ENCODE measurements at regions not wholly inside any gene's neighbourhood (a gene's known extent, or its start where the extent isn't known, plus 50 kb on each side); places are given as distances from the start of the nearest gene placed in this dataset.

DNA sequence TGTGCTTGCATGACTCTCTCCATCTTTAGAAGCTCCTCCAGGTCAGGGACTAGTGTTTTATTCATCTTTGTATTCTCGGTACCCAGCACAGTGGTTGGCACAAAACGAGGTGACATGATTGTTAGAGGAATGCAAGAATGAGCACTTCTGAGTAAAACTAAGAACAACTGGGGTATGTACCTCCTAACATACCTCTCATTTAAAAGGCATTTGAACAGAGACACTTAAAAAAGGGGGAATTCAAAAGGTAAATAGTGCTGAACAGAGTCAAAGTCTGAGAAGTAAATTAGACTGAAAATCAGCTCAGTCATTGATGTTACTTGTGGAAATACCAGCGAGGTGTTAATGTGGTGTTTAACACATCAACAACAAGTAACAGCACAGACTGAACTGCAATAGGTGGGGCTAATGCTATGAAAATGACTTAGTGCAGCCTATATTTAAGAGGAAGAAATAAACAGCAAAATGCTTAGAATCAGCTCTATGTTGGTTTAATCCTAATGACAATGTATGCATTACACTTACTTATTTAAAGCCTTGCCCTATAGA is 102.4 kb downstream of the TMCO5A start:
- Histone ChIP-seq H3K4me3 (ENCODE audit: low read length in 2 of 2) (no peak overlapping the region), H3K4me1 (ENCODE audit: insufficient read depth, low read length) (no peaks in the 10 kb centered on the region), H3K9me3 (ENCODE audit: control insufficient read depth in 1 of 2, low read length in 2 of 2) (no peaks in the 10 kb centered on the region), H3K27ac (ENCODE audit: low read depth, low read length) (no peak overlapping the region), H3K36me3 (ENCODE audit: insufficient read depth, low read length) (no peaks in the 10 kb centered on the region), H3K27me3 (ENCODE audit: insufficient read depth, low read length) (no peaks in the 10 kb centered on the region)
- no peaks in the 10 kb centered on the region for H3K36me3 Mint-ChIP-seq
- no peak overlapping the region for H3K4me3 Mint-ChIP-seq
- DNase-seq = no peak
- CTCF ChIA-PET (ENCODE audit: partially characterized antibody) = interaction anchor here (1.1 kb wide), 1 partner anchor 15 kb away, joined by 3 read pairs; no protein-coding TSS in a partner anchor
- H3K4me1 Mint-ChIP-seq = no peaks in the 10 kb centered on the region
- H3K9me3 Mint-ChIP-seq = no peaks in the 10 kb centered on the region
- peaks cover 5 to 6% of the 10 kb centered on the region in 2 donors for H3K27me3 Mint-ChIP-seq
- intact Hi-C loops (cut with micrococcal nuclease) = no loop called here
- POLR2A ChIA-PET (ENCODE audit: partially characterized antibody) = no interaction called here
- no peak overlapping the region for H3K27ac Mint-ChIP-seq

DNA sequence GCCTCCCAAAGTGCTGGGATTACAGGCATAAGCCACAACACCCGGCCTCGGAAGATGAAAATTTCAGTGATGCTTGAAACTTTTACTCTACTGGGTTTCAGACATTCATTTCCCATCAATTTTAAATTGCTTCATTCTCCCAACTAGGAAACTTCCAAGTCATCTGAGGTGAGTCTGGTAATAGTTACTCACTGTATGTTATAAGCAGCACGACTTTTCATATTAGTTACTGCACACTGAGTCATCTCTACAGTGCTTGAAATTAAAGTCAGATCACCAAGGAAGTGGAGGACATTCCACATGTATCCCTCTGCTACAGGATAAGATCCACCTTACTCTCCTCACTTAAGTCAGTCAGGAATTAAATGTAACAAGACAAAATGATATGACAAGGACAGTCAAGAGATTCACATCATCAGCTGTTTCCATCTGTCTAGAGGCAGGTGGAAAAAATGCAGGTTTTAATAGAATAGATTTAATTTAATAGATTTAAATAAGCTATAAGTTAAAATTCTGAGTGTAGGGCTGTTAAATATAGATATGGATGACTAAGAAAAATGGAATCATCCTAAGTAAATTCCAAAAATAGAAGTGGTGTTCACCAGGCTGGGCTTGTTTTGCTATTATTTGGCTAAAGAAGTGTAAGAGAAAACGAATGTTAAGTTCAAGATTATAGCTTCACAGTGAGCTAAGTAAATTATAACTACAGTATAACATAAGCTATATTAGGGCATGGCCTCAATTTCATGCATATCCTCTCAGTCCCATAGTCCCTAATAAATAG is 104.4 kb downstream of the TMCO5A start:
- Histone ChIP-seq H3K36me3 (ENCODE audit: insufficient read depth, low read length) (no peaks in the 10 kb centered on the region), H3K4me3 (ENCODE audit: low read length in 2 of 2) (no peak overlapping the region), H3K27ac (ENCODE audit: low read depth, low read length) (no peak overlapping the region), H3K27me3 (ENCODE audit: insufficient read depth, low read length) (no peaks in the 10 kb centered on the region), H3K4me1 (ENCODE audit: insufficient read depth, low read length) (no peaks in the 10 kb centered on the region), H3K9me3 (ENCODE audit: control insufficient read depth in 1 of 2, low read length in 2 of 2) (no peaks in the 10 kb centered on the region)
- no peak for DNase-seq
- Mint-ChIP-seq H3K36me3 (no peaks in the 10 kb centered on the region), H3K4me1 (no peaks in the 10 kb centered on the region), H3K9me3 (peaks cover 0 to 2% (median 0%) of the 10 kb centered on the region in 8 donors), H3K27ac (no peak overlapping the region), H3K27me3 (peaks cover 5 to 8% of the 10 kb centered on the region in 2 donors), H3K4me3 (no peak overlapping the region)
- POLR2A ChIA-PET (ENCODE audit: partially characterized antibody) = no interaction called here
- intact Hi-C loops (cut with micrococcal nuclease) = no loop called here
- CTCF ChIA-PET (ENCODE audit: partially characterized antibody) = no interaction called here

GRCh38 chr15:38040615-38041014 is 106.2 kb downstream of the TMCO5A start:
- POLR2A ChIA-PET (ENCODE audit: partially characterized antibody) = no interaction called here
- Histone ChIP-seq H3K4me1 (ENCODE audit: insufficient read depth, low read length) (no peaks in the 10 kb centered on the region), H3K27ac (ENCODE audit: low read depth, low read length) (no peak overlapping the region), H3K9me3 (ENCODE audit: control insufficient read depth in 1 of 2, low read length in 2 of 2) (no peaks in the 10 kb centered on the region), H3K4me3 (ENCODE audit: low read length in 2 of 2) (no peak overlapping the region), H3K27me3 (ENCODE audit: insufficient read depth, low read length) (no peaks in the 10 kb centered on the region), H3K36me3 (ENCODE audit: insufficient read depth, low read length) (no peaks in the 10 kb centered on the region)
- no peaks in the 10 kb centered on the region for H3K4me1 Mint-ChIP-seq
- intact Hi-C loops (cut with micrococcal nuclease) = no loop called here
- CTCF ChIA-PET (ENCODE audit: partially characterized antibody) = no interaction called here
- H3K27ac Mint-ChIP-seq = no peak overlapping the region
- H3K4me3 Mint-ChIP-seq = no peak overlapping the region
- DNase-seq = no peak
- H3K27me3 Mint-ChIP-seq = peaks cover 5 to 6% of the 10 kb centered on the region in 2 donors
- H3K36me3 Mint-ChIP-seq = no peaks in the 10 kb centered on the region
- H3K9me3 Mint-ChIP-seq = peaks cover 0 to 2% (median 0%) of the 10 kb centered on the region in 8 donors

- ChIA-PET CTCF (ENCODE audit: partially characterized antibody) (no interaction called here), POLR2A (ENCODE audit: partially characterized antibody) (no interaction called here)
- H3K4me3 Mint-ChIP-seq = no peak overlapping the region
- no peak overlapping the region for H3K27ac ChIP-seq (ENCODE audit: low read depth, low read length)
- no peaks in the 10 kb centered on the region for H3K9me3 ChIP-seq (ENCODE audit: control insufficient read depth in 1 of 2, low read length in 2 of 2)
- no peaks in the 10 kb centered on the region for H3K4me1 Mint-ChIP-seq
- H3K9me3 Mint-ChIP-seq = peaks cover 0 to 2% (median 0%) of the 10 kb centered on the region in 8 donors
- intact Hi-C loops (cut with micrococcal nuclease) = no loop called here
- no peaks in the 10 kb centered on the region for H3K27me3 ChIP-seq (ENCODE audit: insufficient read depth, low read length)
- H3K36me3 ChIP-seq (ENCODE audit: insufficient read depth, low read length) = no peaks in the 10 kb centered on the region
- H3K36me3 Mint-ChIP-seq = no peaks in the 10 kb centered on the region
- peaks cover 2% of the 10 kb centered on the region in 2 donors for H3K27me3 Mint-ChIP-seq
- no peak for DNase-seq
- H3K4me1 ChIP-seq (ENCODE audit: insufficient read depth, low read length) = no peaks in the 10 kb centered on the region
- H3K4me3 ChIP-seq (ENCODE audit: low read length in 2 of 2) = no peak overlapping the region
- H3K27ac Mint-ChIP-seq = no peak overlapping the region
Observed at GRCh38 chr15:38041576-38041975, 107.1 kb downstream of the TMCO5A start.

DNA sequence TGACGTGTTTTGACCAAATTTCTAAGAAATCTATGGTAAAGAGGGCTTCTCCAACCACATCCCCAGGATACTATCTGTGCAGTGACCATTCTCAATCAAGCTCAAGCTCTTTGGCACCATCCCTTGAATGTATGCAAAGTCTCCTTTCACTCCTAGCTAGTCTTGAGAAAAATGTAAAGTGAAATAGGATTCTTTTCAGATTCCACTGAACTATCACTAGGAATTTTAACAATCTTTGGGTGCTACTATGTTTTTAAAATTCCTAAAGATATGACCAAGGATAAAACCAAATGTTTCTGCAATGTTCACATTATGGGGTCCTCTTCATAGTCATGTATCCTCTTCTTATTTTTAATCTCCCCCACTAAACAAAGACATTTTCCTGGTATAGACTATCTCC is 107.8 kb downstream of the TMCO5A start:
- H3K9me3 ChIP-seq (ENCODE audit: control insufficient read depth in 1 of 2, low read length in 2 of 2) = no peaks in the 10 kb centered on the region
- DNase-seq = no peak
- Mint-ChIP-seq H3K36me3 (no peaks in the 10 kb centered on the region), H3K4me3 (no peak overlapping the region), H3K9me3 (peaks cover 0 to 2% (median 0%) of the 10 kb centered on the region in 8 donors), H3K27ac (no peak overlapping the region), H3K4me1 (no peaks in the 10 kb centered on the region), H3K27me3 (peaks cover 0 to 2% of the 10 kb centered on the region in 2 donors)
- H3K36me3 ChIP-seq (ENCODE audit: insufficient read depth, low read length) = no peaks in the 10 kb centered on the region
- H3K27me3 ChIP-seq (ENCODE audit: insufficient read depth, low read length) = no peaks in the 10 kb centered on the region
- no peak overlapping the region for H3K4me3 ChIP-seq (ENCODE audit: low read length in 2 of 2)
- no peaks in the 10 kb centered on the region for H3K4me1 ChIP-seq (ENCODE audit: insufficient read depth, low read length)
- H3K27ac ChIP-seq (ENCODE audit: low read depth, low read length) = no peak overlapping the region
- ChIA-PET CTCF (ENCODE audit: partially characterized antibody) (no interaction called here), POLR2A (ENCODE audit: partially characterized antibody) (no interaction called here)
- intact Hi-C loops (cut with micrococcal nuclease) = no loop called here

DNA sequence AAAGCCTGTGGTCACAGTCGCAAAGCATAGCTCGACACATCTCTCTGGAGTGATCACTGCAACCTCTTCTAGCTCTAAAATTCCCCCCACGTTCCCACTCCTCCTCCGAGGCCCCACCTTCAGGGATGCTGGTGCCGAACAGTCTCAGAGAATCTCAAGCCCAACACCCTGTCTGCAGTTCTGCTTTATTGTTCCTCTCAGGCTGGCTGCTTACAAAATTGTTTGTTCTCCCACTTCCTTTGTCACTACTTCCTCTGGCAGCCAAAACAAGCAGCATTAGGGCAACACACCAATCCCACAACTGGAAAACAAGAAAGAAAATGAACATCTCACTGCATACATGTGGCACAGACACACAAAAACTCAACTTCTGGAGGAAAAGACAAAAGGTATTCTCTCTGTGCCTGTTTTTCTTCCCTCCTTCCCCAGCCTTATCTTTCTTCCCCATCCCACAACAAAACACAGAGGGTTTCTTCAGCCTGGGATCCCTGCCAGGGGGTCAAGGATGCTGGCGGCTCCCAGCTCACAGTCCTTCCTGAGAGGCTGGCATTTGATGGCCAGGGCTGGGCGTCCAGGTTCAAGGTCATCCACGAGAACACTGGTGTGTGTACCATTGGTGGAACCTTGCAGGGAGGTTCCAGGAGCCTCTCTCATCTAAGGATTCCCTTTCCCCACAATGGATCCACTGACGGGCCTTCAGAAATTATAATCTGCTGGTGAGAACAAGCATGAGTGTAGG is 108.4 kb downstream of the TMCO5A start:
- peaks cover 0 to 2% of the 10 kb centered on the region in 2 donors for H3K27me3 Mint-ChIP-seq
- H3K4me3 Mint-ChIP-seq = no peak overlapping the region
- H3K4me3 ChIP-seq (ENCODE audit: low read length in 2 of 2) = no peak overlapping the region
- H3K27me3 ChIP-seq (ENCODE audit: insufficient read depth, low read length) = no peaks in the 10 kb centered on the region
- CTCF ChIA-PET (ENCODE audit: partially characterized antibody) = no interaction called here
- no peak for DNase-seq
- H3K4me1 Mint-ChIP-seq = no peaks in the 10 kb centered on the region
- H3K36me3 Mint-ChIP-seq = no peaks in the 10 kb centered on the region
- no peaks in the 10 kb centered on the region for H3K4me1 ChIP-seq (ENCODE audit: insufficient read depth, low read length)
- no peak overlapping the region for H3K27ac Mint-ChIP-seq
- POLR2A ChIA-PET (ENCODE audit: partially characterized antibody) = no interaction called here
- no peak overlapping the region for H3K27ac ChIP-seq (ENCODE audit: low read depth, low read length)
- H3K9me3 ChIP-seq (ENCODE audit: control insufficient read depth in 1 of 2, low read length in 2 of 2) = no peaks in the 10 kb centered on the region
- intact Hi-C loops (cut with micrococcal nuclease) = no loop called here
- H3K36me3 ChIP-seq (ENCODE audit: insufficient read depth, low read length) = no peaks in the 10 kb centered on the region
- H3K9me3 Mint-ChIP-seq = peaks cover 0 to 2% (median 0%) of the 10 kb centered on the region in 8 donors

DNA sequence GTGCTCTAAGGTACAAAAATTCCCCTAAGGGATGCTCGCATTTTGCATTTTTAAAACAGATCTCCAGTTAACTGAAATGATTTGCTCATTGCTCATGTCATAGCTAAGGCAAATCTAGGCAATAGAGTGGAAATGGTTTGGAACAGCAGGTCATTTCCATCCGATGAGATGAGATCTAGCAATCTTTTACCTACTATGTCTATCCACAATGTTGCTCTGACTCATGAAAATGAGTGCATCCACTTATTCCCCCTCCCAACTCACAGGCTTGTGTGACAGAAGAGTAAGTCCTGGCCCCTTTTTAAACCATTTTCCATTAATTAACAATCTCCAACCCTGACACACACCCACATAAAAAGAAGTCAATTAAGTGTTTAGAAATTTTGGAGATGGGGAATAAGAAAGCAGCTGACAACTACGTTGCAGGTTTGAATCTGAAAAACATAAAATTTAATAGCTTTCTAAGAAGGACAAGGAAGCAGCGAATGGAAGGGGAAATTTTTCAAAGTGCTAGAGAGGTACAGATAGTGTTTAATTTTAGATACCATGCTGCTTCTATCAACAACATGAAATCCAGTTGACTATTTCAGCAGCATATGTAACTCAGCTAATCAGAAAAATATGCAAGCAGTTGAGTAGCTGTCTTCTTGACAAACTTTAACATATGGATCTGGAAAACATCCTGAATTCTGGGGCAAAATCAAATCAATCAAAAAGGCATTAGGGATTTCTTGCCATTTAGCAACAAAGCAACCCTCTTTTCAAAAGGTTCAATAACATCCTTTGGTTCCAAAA is 112.0 kb downstream of the TMCO5A start:
- H3K27ac Mint-ChIP-seq = no peak overlapping the region
- ChIA-PET CTCF (ENCODE audit: partially characterized antibody) (no interaction called here), POLR2A (ENCODE audit: partially characterized antibody) (no interaction called here)

More for the DNA sequence above, 112.0 kb downstream of the TMCO5A start:
- Mint-ChIP-seq H3K4me1 (no peaks in the 10 kb centered on the region), H3K36me3 (no peaks in the 10 kb centered on the region), H3K27me3 (peaks cover 0 to 2% of the 10 kb centered on the region in 2 donors), H3K9me3 (peaks cover 0 to 2% (median 0%) of the 10 kb centered on the region in 8 donors), H3K4me3 (no peak overlapping the region)
- Histone ChIP-seq H3K4me3 (ENCODE audit: low read length in 2 of 2) (no peak overlapping the region), H3K27ac (ENCODE audit: low read depth, low read length) (no peak overlapping the region), H3K4me1 (ENCODE audit: insufficient read depth, low read length) (no peaks in the 10 kb centered on the region), H3K9me3 (ENCODE audit: control insufficient read depth in 1 of 2, low read length in 2 of 2) (no peaks in the 10 kb centered on the region), H3K27me3 (ENCODE audit: insufficient read depth, low read length) (no peaks in the 10 kb centered on the region), H3K36me3 (ENCODE audit: insufficient read depth, low read length) (no peaks in the 10 kb centered on the region)
- intact Hi-C loops (cut with micrococcal nuclease) = no loop called here
- no peak for DNase-seq

All from CD4-positive, alpha-beta memory T cell (primary cell).